Testis (tissue), 2 donors: ENCODE measurements at regions not wholly inside any gene's neighbourhood (a gene's known extent, or its start where the extent isn't known, plus 50 kb on each side); places are given as distances from the start of the nearest gene placed in this dataset.

ENCODE experiments used
- POLR2A ChIP-seq: fragments of 450-650 bp; IDR thresholded peaks from one replicate; pipeline ENCODE4 v1.6.1; 2017; ENCODE audit warnings: antibody characterized with exemption, mild to moderate bottlenecking, moderate library complexity
- TF ChIP-seq, protein P1 (sequence below), 3 experiments: fragments of 450-650 bp in 2 of 3; fragments of 200-600 bp in 1 of 3; sonication (generic) in 1 of 3; IDR thresholded peaks; one replicate each; pipeline ENCODE4 v1.5.1; 2016 to 2019; ENCODE audit warnings: antibody characterized with exemption in 3 of 3, mild to moderate bottlenecking in 2 of 3, moderate library complexity in 1 of 3

- no peak for TF ChIP-seq POLR2A
- TF ChIP-seq, protein P1, sequence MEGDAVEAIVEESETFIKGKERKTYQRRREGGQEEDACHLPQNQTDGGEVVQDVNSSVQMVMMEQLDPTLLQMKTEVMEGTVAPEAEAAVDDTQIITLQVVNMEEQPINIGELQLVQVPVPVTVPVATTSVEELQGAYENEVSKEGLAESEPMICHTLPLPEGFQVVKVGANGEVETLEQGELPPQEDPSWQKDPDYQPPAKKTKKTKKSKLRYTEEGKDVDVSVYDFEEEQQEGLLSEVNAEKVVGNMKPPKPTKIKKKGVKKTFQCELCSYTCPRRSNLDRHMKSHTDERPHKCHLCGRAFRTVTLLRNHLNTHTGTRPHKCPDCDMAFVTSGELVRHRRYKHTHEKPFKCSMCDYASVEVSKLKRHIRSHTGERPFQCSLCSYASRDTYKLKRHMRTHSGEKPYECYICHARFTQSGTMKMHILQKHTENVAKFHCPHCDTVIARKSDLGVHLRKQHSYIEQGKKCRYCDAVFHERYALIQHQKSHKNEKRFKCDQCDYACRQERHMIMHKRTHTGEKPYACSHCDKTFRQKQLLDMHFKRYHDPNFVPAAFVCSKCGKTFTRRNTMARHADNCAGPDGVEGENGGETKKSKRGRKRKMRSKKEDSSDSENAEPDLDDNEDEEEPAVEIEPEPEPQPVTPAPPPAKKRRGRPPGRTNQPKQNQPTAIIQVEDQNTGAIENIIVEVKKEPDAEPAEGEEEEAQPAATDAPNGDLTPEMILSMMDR (IDR thresholded peaks at IDR 0.05) = no peak
These were observed 478.7 kb downstream of the SETD4 start for GRCh38 chr21:35581640-35582039.
